ENCODE measurements at regions not wholly inside any gene's neighbourhood (a gene's known extent, or its start where the extent isn't known, plus 50 kb on each side); places are given as distances from the start of the nearest gene placed in this dataset.
A peak's percentile ranks its signal among the peaks of the same experiment; 100 is the strongest.

DNA sequence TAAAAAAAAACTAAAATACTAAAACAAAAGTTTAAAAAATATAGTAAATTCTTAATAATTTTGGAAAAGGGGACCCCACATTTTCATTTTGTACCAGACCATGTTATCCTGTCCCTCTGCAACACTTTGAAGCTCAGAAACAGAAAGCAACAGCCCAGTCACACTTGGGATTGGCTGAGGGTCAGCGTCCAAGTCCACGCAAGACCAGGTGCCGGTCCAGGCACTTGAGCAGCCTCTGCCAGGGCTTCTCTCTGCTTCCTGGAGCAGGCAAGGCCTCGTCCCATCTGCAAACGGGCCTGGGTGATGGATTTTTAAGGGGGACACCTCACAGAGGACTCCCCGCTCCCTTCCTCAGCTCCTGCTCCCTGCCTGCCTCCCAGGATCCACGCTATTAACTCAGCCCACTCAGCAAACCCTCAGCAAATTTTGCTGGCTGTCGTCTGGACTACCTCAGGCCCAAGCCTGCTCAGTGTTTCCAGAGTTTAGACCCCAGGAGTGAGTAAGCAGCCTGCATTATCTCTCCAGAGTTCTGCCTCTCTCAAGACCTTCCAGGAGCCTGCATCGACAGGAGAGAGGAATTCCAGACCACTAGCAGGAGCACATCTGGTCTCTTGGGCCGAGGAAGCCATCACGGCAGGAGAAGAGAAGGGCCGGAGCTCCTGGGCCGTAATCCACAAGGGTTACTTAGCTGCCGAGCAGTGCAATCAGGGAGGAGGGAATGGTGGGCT lies 67.4 kb upstream of the CALM2 start:
- Histone ChIP-seq H3K4me2 (ENCODE audit: insufficient read depth, insufficient read length, low read length) (no peak overlapping the region), H3K4me1 (ENCODE audit: insufficient read depth, low read length) (peaks cover 12% of the 10 kb centered on the region; the same call in 1 of the 2 replicates), H4K20me1 (ENCODE audit: control insufficient read depth, insufficient read depth, insufficient read length) (no peaks in the 10 kb centered on the region), H3K9me3 (ENCODE audit: control insufficient read depth, low read depth, low read length) (no peaks in the 10 kb centered on the region), H2AK5ac (ENCODE audit: insufficient read length, low read length) (no peak overlapping the region), H2BK15ac (ENCODE audit: low read depth, low read length) (no peak overlapping the region), H4K8ac (replicated peaks; ENCODE audit: insufficient read length, low read depth, low read length) (no peak overlapping the region), H2BK20ac (ENCODE audit: low read depth, low read length, poor library complexity, severe bottlenecking) (no peak overlapping the region), H2BK5ac (ENCODE audit: insufficient read length, low read length) (no peak overlapping the region), H3K79me2 (ENCODE audit: insufficient read depth, low read length) (no peaks in the 10 kb centered on the region), H3K27me3 (ENCODE audit: insufficient read depth, low read length) (no peaks in the 10 kb centered on the region), H2BK12ac (ENCODE audit: insufficient read length, low read depth, low read length) (no peak overlapping the region), H3K23me2 (ENCODE audit: insufficient read length, low read depth, low read length, poor library complexity, severe bottlenecking) (no peaks in the 10 kb centered on the region), H3K4ac (ENCODE audit: low read depth, low read length) (no peak overlapping the region), H3K27ac (ENCODE audit: insufficient read length, low read depth, low read length) (no peak overlapping the region), H4K5ac (ENCODE audit: insufficient read length, low read depth, low read length) (no peak overlapping the region), H4K91ac (ENCODE audit: insufficient read length, low read depth, low read length) (no peak overlapping the region), H2AFZ (ENCODE audit: low read length) (no peak overlapping the region), H3K79me1 (ENCODE audit: insufficient read depth, low read depth, low read length, poor library complexity, severe bottlenecking) (no peaks in the 10 kb centered on the region), H3K14ac (ENCODE audit: insufficient read depth, low read length) (no peak overlapping the region; the same call in 1 of the 2 replicates), H3K56ac (ENCODE audit: insufficient read length, low read depth, low read length) (no peak overlapping the region), H3K18ac (ENCODE audit: insufficient read length, low read depth, low read length) (no peak overlapping the region), H2BK120ac (ENCODE audit: low read depth, low read length, poor library complexity, severe bottlenecking) (no peak overlapping the region), H3T11ph (ENCODE audit: low read length) (no peak overlapping the region), H3K9ac (ENCODE audit: extremely low read depth, insufficient read length, low read length) (no peak overlapping the region), H3K23ac (ENCODE audit: insufficient read length, low read depth, low read length) (no peak overlapping the region)
- Mint-ChIP-seq H3K9me3 (no peaks in the 10 kb centered on the region; a peak in 1 of 5 replicates), H3K36me3 (ENCODE audit: insufficient read depth in 1 of 3, low read depth in 3 of 3) (no peaks in the 10 kb centered on the region), H3K4me1 (peaks cover 15 to 16% of the 10 kb centered on the region in 2 experiments), H3K4me3 (no peak overlapping the region), H3K27me3 (ENCODE audit: low read depth) (peaks cover 4% of the 10 kb centered on the region), H3K27ac (peak overlapping the region in 1 of 3 experiments; percentile 70; a peak in 1 of 7 replicates)
- TF ChIP-seq, protein P1, sequence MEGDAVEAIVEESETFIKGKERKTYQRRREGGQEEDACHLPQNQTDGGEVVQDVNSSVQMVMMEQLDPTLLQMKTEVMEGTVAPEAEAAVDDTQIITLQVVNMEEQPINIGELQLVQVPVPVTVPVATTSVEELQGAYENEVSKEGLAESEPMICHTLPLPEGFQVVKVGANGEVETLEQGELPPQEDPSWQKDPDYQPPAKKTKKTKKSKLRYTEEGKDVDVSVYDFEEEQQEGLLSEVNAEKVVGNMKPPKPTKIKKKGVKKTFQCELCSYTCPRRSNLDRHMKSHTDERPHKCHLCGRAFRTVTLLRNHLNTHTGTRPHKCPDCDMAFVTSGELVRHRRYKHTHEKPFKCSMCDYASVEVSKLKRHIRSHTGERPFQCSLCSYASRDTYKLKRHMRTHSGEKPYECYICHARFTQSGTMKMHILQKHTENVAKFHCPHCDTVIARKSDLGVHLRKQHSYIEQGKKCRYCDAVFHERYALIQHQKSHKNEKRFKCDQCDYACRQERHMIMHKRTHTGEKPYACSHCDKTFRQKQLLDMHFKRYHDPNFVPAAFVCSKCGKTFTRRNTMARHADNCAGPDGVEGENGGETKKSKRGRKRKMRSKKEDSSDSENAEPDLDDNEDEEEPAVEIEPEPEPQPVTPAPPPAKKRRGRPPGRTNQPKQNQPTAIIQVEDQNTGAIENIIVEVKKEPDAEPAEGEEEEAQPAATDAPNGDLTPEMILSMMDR (conservative IDR thresholded peaks at IDR 0.05), result no peak
- no CpG with 5 or more reads among the region's 14 CpGs for WGBS (ENCODE audit: extremely low coverage, insufficient read length, low lambda C conversion rate)
- DNase-seq, result no peak
